ENCODE measurements at regions not wholly inside any gene's neighbourhood (a gene's known extent, or its start where the extent isn't known, plus 50 kb on each side); places are given as distances from the start of the nearest gene placed in this dataset.
A peak's percentile ranks its signal among the peaks of the same experiment; 100 is the strongest.

GRCh38 chr22:34334893-34335292, 414.6 kb upstream of the LARGE1 start:
- WGBS (ENCODE audit: missing lambda C conversion rate), result 42% methylated on average over 5 of the region's 5 CpGs
- Histone ChIP-seq H3K4me1 (no peaks in the 10 kb centered on the region), H3K27ac (no peak overlapping the region), H3K9me3 (no peaks in the 10 kb centered on the region), H3K4me3 (no peak overlapping the region), H3K4me2 (no peak overlapping the region)
- ChIA-PET CTCF (no interaction called here), POLR2A (no interaction called here)
- FAIRE-seq (no peak), DNase-seq (ENCODE audit: low read depth in 1 of 2, low spot score in 1 of 2) (peak in 1 of 2 experiments; percentile 0), ATAC-seq (no peak)
- no peak for TF ChIP-seq MAZ (IDR thresholded peaks at IDR 0.05; ENCODE audit: borderline replicate concordance, low read depth, low read length)
- no peak for TF ChIP-seq HOXA7 (CRISPR knock-in tag; IDR thresholded peaks at IDR 0.05)
- no peak for TF ChIP-seq BCL3 (IDR thresholded peaks at IDR 0.05)
- TF ChIP-seq MAFK (IDR thresholded peaks at IDR 0.05; ENCODE audit: partially characterized antibody), result no peak
- TF ChIP-seq PBX3 (IDR thresholded peaks at IDR 0.05), result no peak
- TF ChIP-seq MYC (IDR thresholded peaks at IDR 0.05; ENCODE audit: borderline replicate concordance, low read length), result no peak
- no peak for TF ChIP-seq HOXB13 (CRISPR knock-in tag; IDR thresholded peaks at IDR 0.05; ENCODE audit: low read depth)

GRCh38 chr22:34344702-34345101, 424.4 kb upstream of the LARGE1 start:
- WGBS (ENCODE audit: missing lambda C conversion rate), result 0% methylated on average over 1 of the region's 1 CpG
- DNase-seq (ENCODE audit: low read depth in 1 of 2, low spot score in 1 of 2) (no peak), ATAC-seq (no peak), FAIRE-seq (no peak)
- Histone ChIP-seq H3K27ac (no peak overlapping the region), H3K4me1 (no peaks in the 10 kb centered on the region), H3K4me3 (no peak overlapping the region), H3K4me2 (no peak overlapping the region), H3K9me3 (no peaks in the 10 kb centered on the region)
- no peak for TF ChIP-seq SREBF2 (IDR thresholded peaks at IDR 0.05)
- TF ChIP-seq ZFP36 (IDR thresholded peaks at IDR 0.05; ENCODE audit: borderline replicate concordance, partially characterized antibody), result no peak
- TF ChIP-seq HOXB5 (CRISPR knock-in tag; IDR thresholded peaks at IDR 0.05), result no peak
- no peak for TF ChIP-seq E2F6 (IDR thresholded peaks at IDR 0.05; ENCODE audit: borderline replicate concordance, low read depth)
- no peak for TF ChIP-seq RFX5 (IDR thresholded peaks at IDR 0.05)
- no peak for TF ChIP-seq BCL3 (IDR thresholded peaks at IDR 0.05)
- no peak for TF ChIP-seq CBX2 (IDR thresholded peaks at IDR 0.05; ENCODE audit: borderline replicate concordance, low read depth)
- TF ChIP-seq TFCP2L1 (CRISPR knock-in tag; IDR thresholded peaks at IDR 0.05), result no peak
- TF ChIP-seq EP300 (IDR thresholded peaks at IDR 0.05), result no peak
- TF ChIP-seq CEBPB (IDR thresholded peaks at IDR 0.05), result no peak
- no peak for TF ChIP-seq FOSB (CRISPR knock-in tag; IDR thresholded peaks at IDR 0.05)
- no peak for TF ChIP-seq ESRRA (IDR thresholded peaks at IDR 0.05; ENCODE audit: borderline replicate concordance, low read length)
- no peak for TF ChIP-seq JUN (IDR thresholded peaks at IDR 0.05)
- TF ChIP-seq ZC3H11A (IDR thresholded peaks at IDR 0.05), result no peak
- no peak for TF ChIP-seq MAX (IDR thresholded peaks at IDR 0.05)
- no peak for TF ChIP-seq MYC (IDR thresholded peaks at IDR 0.05; ENCODE audit: borderline replicate concordance, low read length)
- no peak for TF ChIP-seq PHF8 (IDR thresholded peaks at IDR 0.05; ENCODE audit: borderline replicate concordance, low read depth)
- CTCF ChIA-PET, result no interaction called here
- POLR2A ChIA-PET, result no interaction called here
